ENCODE measurements at regions not wholly inside any gene's neighbourhood (a gene's known extent, or its start where the extent isn't known, plus 50 kb on each side); places are given as distances from the start of the nearest gene placed in this dataset.

DNA sequence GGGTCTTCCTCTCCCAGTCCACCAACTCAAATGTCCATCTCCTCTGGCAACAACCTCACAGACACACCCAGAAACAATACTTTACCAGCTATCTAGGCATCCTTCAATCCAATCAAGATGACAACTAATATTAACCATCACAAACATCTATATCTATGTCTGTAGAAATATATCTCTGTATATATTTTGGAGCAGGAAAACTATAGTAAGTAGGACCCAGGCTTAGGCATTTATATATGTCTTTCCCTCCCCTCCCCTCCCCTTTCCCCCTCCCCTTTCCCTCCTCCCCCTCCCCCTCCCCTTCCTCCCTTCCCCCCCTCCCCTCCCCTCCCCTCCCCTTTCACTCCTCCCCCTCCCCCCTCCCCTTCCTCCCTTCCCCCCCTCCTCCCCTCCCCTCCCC lies 210.5 kb downstream of the RNF144A start:
- TF ChIP-seq EZH2 (IDR thresholded peaks at IDR 0.05; ENCODE audit: insufficient read depth, poor library complexity, severe bottlenecking) (no peak), EZH2phosphoT487 (IDR thresholded peaks at IDR 0.05; ENCODE audit: insufficient read depth, low read depth) (no peak)

Data from GM23248 (cell line).